ENCODE measurements at regions not wholly inside any gene's neighbourhood (a gene's known extent, or its start where the extent isn't known, plus 50 kb on each side); places are given as distances from the start of the nearest gene placed in this dataset.

GRCh38 chr21:21605521-21605920, 607.3 kb downstream of the NCAM2 start:
- no peak for DNase-seq

- DNase-seq, result no peak
Observed at GRCh38 chr21:21606041-21606440, 607.8 kb downstream of the NCAM2 start.

GRCh38 chr21:21612466-21612865, 614.3 kb downstream of the NCAM2 start:
- DNase-seq, result no peak

- DNase-seq, result no peak
Observed at GRCh38 chr21:21614966-21615365, 616.8 kb downstream of the NCAM2 start.

- DNase-seq, result no peak
Observed at GRCh38 chr21:21622460-21623234, 624.4 kb downstream of the NCAM2 start.

GRCh38 chr21:21624674-21625073, 626.5 kb downstream of the NCAM2 start:
- DNase-seq, result no peak

- no peak for DNase-seq
Observed at GRCh38 chr21:21631961-21632360, 633.8 kb downstream of the NCAM2 start.

GRCh38 chr21:21632926-21633325, 634.7 kb downstream of the NCAM2 start:
- no peak for DNase-seq

- no peak for DNase-seq
Observed at GRCh38 chr21:21661741-21662140, 663.5 kb downstream of the NCAM2 start.

- no peak for DNase-seq
Observed at GRCh38 chr21:21662776-21663175, 664.6 kb downstream of the NCAM2 start.

- DNase-seq, result no peak
Observed at GRCh38 chr21:21664871-21665270, 666.7 kb downstream of the NCAM2 start.

GRCh38 chr21:21666689-21667088, 668.5 kb downstream of the NCAM2 start:
- DNase-seq, result no peak

GRCh38 chr21:21668198-21668597, 670.0 kb downstream of the NCAM2 start:
- DNase-seq, result no peak

- no peak for DNase-seq
Observed at GRCh38 chr21:21673959-21674358, 675.8 kb downstream of the NCAM2 start.

GRCh38 chr21:21675601-21676000, 677.4 kb downstream of the NCAM2 start:
- DNase-seq, result no peak

- no peak for DNase-seq
Observed at GRCh38 chr21:21682172-21682571, 684.0 kb downstream of the NCAM2 start.

- no peak for DNase-seq
Observed at GRCh38 chr21:21688889-21689288, 690.7 kb downstream of the NCAM2 start.

GRCh38 chr21:21690068-21690665, 692.0 kb downstream of the NCAM2 start:
- no peak for DNase-seq

- no peak for DNase-seq
Observed at GRCh38 chr21:21712748-21713520, 714.7 kb downstream of the NCAM2 start.

- DNase-seq, result no peak
Observed at GRCh38 chr21:21713651-21714180, 715.5 kb downstream of the NCAM2 start.

- no peak for DNase-seq
Observed at GRCh38 chr21:21714426-21714825, 716.2 kb downstream of the NCAM2 start.

- DNase-seq, result no peak
Observed at GRCh38 chr21:21715266-21715969, 717.2 kb downstream of the NCAM2 start.
